GM12891 (cell line): ENCODE measurements at regions not wholly inside any gene's neighbourhood (a gene's known extent, or its start where the extent isn't known, plus 50 kb on each side); places are given as distances from the start of the nearest gene placed in this dataset.

Experiments
- POLR2A ChIP-seq: IDR thresholded peaks from 2 replicates; pipeline ENCODE4 v1.6.1; 2011; ENCODE audit warnings: low read depth, low read length, control low read depth
- POLR2AphosphoS5 ChIP-seq: IDR thresholded peaks from 2 replicates; pipeline ENCODE4 v1.6.1; 2011; ENCODE audit warnings: low read depth, low read length, control low read depth

- TF ChIP-seq POLR2A (no peak), POLR2AphosphoS5 (no peak)
These were observed 496.3 kb upstream of the HTR2C start for GRCh38 chrX:114087543-114087942.
